ENCODE measurements at regions not wholly inside any gene's neighbourhood (a gene's known extent, or its start where the extent isn't known, plus 50 kb on each side); places are given as distances from the start of the nearest gene placed in this dataset.

DNA sequence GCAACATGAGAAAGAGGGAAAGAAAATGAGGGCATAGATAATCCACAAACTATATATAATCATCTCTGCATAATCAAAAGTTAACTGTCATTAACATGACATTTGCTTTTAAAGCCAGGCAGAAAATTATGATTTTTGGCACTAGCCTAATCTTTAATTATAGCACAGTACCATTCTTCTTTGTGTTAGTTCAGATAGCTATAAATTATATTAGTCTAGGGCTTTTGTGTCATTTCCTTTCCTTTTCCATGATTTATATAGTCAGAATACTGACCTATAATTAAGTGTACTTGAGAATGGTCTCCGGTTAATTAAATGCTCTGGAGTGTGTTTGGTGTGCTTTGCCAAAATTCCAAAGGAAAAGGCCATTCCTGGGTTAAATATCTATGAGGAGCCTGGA is 441.9 kb upstream of the THRB start:
- no peak for DNase-seq (ENCODE audit: low spot score)

DNA sequence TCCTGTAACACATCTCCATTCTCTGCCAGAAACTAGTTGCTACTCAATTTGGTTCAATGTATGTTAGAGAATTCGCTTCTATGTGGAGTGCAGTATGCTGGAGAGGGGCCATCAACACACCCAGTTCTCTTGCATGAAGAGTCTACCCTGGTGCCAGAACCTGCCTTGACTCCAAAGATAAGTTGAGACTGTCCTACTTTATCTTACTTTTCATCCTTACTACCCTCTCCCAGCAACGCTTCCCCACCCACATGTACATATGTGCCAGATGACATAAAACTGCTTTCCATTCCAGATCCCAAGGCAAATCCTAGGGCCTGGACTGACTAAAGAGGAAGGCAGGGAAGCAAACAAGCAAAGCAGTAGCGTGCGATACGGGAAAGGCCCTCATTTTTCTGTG is 442.6 kb upstream of the THRB start:
- DNase-seq (ENCODE audit: low spot score), result no peak

DNA sequence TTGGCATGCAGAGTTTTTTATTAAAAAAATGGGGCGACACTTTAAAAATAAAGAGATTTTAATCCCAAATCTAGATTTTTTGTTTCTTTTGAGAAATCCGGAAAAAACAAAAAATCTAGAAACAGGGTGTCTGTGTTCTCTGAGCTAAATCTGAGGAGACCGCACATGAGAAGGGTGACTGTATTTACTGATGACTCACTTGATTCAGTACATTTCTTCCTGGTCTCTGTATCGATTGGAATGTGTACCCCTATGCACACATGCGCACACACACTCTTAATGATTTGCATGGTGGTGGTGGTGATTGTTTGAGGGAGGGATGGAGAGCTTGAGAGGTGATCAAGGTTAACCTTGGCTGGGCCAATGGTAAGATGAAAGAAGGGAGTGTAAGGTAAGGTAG is 443.1 kb upstream of the THRB start:
- no peak for DNase-seq (ENCODE audit: low spot score)

DNA sequence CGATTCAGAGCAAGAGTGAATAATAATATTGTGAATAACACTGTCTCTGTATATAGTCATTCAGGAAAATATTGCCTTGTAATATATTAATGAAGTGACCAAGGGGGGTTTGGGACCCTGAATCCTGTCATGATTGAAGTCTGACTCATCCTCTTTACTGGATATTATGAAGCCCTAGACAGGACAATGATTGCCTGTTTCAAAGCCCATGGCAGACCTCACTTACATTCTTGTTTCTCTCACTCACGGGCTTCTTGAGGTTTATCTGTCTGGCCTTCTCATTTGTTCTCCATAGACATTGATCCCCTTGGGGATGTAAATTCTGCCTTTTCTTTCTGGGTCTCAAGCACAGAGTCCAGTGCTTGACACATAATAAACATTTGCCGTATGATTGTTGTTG is 449.3 kb upstream of the THRB start:
- DNase-seq (ENCODE audit: low spot score), result no peak

DNA sequence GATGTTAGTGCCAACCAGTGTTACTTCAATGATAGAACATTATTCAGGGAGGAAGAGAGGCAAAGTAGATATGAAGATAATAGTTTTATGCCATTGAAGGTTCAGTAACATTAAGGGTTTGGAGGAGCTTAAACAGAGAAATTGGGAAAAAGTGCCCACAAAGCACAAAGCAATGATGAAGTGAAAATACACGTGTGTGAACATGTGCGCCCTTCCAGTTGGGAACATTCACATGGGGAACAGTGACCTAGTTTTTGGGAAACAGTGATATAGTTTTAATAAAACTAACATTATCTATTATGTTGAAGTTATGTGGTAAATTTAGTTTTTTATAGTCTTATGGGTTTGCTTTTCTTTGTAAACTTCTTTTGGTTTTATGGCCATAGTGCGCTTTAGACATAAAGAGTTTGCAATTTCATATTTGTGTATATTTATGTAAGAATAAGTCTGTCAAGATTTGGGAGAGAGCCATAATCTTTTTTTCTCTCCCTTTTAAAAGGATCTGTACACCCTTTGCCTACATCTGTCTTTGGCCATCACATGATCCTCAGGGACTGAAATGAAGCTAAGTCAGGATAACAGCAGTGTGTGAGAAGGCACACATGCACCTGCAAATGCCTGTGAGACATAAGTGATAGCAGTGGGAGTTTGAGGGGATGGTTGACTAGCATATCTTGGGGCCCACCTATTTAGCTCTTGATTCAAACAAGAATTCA is 450.3 kb upstream of the THRB start:
- no peak for DNase-seq (ENCODE audit: low spot score)

DNA sequence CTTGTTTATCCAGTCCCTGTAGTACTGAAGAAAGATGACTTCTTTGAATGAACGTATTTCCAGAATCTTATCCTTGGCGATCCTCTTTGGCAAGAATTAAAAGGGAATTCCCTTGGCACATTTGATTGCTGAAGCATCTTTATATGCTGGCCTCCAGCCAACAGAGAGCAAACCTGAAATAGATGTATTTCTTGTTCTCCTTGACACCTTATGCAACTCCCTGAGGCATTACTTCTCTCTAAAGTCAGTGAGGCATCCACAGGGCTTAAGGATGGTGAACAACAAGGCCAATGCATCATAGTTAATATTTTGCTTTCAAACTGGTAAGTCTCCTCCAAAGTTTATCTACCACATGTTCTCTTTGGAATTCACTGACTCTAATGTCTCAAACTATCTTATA is 450.9 kb upstream of the THRB start:
- DNase-seq (ENCODE audit: low spot score), result no peak

DNA sequence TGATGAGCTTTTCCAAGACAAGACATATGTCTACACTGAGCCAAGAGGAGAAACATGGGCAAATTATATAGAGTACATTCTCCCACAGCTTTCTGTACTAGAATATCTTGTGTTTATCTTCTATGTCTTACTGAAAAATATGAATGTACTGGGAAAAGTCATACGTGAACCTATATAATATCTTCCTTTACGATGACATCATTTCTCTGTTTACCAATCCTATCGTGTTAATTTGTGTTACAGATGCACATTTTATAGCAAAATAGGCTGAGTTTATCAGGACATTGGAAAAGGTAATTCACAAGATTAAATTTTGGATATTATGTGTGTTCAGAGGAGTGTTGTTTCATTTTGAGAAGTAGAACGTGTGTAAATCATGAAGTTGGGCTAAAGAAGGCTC is 452.5 kb upstream of the THRB start:
- no peak for DNase-seq (ENCODE audit: low spot score)

DNA sequence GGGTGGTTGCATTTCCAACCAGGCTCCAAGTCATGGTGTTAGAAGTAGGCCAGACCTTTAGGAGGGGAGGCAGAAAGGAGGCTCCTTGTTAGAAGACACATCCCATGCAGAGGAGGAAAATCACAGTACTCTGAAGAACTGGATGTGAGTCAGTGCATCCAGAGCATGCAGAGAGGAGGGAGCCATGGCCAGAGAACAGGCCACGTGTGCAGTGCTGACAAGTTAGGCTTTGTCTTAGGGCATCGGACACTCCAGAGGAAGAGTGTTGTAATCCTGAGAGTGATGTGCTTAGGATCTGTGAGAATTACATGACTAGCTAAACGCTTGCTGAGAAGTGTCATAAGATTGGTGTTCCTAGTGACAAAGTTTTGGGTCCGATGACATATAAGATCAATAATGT is 456.5 kb upstream of the THRB start:
- DNase-seq (ENCODE audit: low spot score), result no peak

DNA sequence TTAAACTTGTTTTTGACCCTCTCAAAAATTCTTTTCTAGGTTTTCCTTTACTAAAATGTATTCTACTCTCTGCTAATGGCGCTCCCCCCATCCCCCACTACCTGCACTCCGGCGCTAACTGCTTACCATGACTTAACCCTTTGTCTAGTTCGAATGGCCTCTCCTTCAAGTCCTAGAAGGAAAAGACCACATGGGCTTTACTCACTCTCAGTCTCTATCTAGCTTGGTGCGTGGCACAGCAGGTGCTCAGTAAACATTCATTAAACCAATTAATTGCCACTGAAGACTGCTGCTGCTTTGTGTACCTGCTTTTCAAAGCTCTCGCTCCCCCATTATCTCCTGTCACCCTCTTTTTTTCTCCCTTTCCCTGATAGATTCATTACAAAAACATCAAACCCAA is 457.7 kb upstream of the THRB start:
- no peak for DNase-seq (ENCODE audit: low spot score)

DNA sequence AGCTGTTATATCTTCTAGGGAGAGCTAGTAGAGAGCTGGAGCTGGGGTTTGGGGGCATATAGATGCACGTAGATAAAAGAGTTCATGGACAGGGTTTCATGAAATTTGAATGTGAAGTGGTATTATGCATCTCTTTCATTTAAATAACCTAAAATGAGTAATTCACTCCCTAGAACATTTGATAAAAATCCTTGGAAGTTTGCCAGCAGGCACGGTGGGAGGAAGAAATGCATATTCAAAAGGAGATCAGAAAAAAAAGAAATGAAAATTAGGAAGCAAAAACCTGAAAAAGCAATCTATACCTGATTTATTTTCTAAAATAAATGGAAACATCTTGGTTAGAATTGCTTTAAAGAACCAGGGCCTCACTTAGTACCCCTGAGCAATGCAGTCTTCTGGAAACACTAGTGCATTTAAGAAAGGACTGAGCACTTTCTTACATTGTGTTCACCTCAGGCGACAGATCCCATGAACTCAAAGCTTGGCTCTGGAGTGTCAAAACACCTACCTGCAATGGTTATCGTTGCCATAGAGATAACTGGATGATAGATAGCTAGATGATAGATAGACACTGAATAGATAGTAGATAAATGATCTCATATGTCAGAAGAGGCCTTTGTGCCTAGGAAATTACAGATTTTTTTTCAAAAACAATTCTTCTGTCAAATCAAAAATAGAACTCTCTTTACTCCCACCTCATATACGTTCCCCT is 458.6 kb upstream of the THRB start:
- no peak for DNase-seq (ENCODE audit: low spot score)

DNA sequence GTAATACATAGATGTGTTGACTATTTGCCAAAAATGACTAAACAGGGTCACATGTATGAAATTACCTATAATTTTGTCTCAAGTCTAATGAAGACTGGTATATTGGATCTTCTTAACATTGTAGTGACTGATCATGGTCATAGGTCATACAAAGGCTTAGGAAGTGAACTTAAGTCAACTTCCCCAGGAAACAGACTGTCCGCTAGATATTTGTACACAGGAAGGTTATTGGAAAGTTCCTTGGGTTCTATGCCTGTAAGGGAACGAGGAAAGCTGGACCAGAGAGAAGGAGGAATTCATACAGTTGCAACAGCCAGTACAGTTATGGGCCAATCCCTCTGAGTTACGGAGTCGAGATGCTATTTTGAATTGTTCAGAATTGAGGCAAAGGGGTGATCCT is 462.0 kb upstream of the THRB start:
- DNase-seq (ENCODE audit: low spot score), result no peak

DNA sequence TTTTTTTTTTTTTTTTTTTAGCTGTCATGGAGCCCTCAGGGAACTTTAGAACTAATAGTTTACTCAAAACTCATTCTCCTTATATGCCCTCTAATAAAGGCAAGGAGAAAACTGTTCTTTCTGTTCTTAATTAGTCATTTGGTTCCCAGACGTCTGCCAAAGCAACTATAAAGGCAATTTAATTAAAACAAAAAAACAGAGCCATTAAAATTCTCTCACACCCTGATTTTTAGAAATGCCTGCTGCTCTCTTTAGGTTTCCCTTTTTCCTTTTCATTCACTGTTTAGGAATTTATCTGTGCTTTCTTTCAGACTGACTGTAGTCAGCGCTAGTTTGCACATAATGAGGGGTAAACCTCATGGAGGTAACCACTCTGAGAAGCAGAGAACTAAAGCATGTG is 463.6 kb upstream of the THRB start:
- DNase-seq (ENCODE audit: low spot score), result no peak

DNA sequence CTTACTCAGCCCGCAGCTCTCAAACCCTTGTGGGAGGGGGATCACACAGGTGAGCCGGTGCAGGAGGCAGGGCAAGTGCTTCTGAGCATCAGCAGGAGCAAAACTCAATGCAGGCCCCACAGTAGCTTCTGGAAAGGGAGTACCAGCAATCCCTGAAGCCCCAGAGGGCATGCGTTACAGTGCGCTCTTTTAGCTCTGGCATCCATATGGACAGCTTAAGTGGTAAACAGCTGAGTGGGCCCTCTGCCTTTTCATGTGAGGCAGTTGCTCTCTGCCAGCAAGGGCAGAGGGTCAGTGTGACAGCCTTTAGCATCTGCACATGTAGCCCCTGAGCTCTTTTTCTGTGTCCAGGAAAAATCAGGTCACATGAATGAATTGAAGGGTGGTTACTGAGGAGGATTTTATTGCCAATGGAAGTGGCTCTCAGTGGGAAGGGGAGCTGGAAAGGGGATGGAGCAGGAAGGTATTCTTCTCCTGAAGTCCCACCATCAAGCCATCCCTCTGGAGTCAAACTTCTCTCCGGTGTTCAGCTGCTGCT is 464.3 kb upstream of the THRB start:
- DNase-seq (ENCODE audit: low spot score), result no peak

DNA sequence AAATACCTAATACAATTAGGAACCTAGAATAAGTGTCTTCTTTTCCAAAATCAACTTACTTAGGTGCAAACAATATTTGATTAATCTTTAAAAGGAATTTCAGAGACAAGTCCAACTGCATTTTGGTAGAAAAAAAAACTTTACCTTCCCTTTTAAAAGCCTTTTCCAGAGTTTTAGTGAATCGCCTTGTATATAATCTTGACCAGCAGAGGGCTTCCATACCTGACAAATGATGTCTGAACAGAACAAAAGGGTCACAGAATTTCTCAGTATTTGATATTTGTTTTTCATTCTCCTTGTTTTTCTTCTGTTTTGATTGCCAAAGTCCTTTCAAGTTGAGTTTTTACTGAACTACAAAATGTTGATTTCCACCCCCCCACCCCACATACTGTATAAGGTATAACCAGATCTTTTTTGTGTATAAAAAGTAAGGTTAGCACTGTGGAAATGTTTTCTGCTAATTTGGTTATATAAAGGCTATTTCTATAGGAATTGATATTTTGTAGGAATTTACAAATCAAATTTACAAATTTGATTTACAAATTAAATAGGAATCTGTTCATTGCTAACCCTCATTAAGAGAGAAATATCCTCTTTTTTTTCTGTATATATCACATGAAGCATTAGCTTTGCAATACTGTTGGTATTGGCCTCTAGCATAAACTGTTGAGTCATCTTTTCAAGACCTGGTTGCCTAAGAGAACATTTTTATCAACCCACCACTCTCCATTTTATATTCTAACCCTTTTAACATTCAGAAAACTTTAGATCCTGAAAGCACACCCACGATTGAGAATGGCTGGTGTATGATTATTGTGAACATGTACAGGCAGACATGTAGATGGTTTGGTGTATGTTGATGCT is 464.1 kb upstream of the RARB start:
- DNase-seq (ENCODE audit: low spot score), result no peak

DNA sequence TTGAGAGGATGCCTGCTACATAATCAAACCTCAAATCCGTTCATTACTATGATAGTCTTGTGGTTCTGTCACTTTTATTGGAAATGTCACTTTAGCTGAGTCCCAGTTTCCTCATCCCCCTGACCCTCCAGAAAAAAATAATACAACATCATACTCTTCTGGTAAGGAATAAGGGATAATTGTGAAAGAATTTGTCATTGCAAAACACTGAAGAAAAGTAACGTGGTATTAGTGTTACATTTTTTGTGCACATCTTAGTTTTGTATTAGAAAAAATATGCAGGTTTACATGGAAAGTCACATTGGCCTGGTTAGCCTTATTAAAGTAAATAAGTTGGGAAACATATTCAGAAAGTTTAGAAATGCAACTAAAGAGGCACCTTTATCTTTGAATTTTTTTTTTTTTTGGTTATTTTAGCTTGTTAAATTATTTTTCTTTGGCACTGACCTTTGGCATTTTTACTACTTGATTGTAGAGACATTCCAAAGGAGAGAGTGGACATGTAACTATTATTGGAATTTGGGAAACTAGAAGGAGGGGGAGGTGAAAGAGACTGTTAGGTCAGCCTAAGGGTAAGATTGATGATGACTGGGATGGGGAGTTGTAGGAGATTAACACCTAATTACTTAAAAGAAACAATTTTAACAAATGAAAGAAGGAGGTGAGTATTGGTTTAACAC is 462.2 kb upstream of the RARB start:
- no peak for DNase-seq (ENCODE audit: low spot score)

DNA sequence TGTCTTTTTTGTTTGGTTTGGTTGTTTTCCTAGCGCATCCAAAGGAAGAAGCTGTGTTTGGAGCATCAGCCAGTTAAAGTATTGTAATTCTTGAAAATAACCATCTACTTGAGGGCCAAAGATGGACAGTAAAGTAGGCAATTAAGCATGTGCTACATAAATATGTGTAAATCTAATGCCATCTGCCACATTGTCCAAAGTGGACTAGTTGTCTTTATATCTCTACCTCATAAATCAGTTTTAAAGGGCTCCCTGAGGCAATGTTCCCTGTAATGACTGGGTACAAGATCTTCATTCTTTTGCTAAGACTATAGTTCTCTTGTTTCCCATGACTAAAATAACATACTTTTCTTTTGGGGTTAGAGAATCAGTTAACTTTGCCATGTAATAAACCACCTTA is 460.0 kb upstream of the RARB start:
- DNase-seq (ENCODE audit: low spot score), result no peak

DNA sequence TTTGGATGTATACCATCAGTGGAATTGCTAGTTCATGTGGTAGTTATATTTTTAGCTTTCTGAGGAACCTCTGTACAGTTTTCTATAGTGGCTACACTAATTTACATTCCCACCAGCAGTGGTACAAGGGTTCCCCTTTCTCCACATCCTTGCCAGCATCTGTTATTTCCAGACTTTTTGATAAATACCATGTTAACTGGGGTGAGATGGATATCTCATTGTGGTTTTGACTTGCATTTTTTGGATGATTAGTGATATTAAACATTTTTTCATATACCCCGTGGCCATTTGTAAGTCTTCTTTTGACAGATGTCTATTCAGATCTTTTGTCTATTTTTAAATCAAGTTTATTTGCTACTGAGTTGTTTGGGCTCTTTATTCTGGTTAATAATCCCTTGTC is 455.6 kb upstream of the RARB start:
- no peak for DNase-seq (ENCODE audit: low spot score)

DNA sequence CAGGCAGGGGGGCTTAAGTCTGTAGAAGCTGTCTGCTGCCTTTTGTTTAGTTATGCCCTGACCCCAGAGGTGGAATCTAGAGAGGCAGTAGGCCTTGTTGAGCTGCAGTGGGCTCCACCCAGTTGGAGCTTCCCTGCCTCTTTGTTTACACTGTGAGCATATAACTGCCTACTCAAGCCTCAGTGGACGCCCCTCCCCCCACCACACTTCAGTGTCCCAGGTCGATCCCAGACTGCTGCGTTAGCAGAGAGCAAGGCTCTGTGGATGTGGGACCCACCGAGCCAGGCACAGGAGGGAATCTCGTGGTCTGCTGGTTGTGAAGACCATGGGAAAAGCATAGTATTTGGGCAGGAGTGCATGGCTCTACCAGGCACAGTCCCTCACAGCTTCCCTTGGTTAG is 446.8 kb upstream of the RARB start:
- DNase-seq (ENCODE audit: low spot score), result no peak

DNA sequence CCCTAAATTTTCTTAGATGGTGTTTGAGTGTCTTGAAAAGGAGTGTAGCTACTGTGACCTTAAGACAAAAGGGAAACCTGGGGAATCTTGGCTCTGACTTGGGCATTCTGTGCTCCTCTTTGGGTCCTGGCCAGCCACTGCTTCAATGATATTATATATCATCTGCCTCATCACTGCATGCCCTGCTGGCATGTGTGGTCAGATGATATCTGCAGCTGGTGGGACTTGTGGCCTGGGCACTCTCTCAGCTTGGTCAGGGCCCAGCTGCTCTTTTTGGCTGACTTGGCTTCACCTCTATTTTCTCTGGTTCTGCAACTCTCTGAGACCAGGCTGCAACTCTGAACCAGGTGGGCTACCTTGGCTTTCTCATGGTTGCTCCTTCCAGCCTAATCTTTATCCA is 446.1 kb upstream of the RARB start:
- DNase-seq (ENCODE audit: low spot score), result no peak

DNA sequence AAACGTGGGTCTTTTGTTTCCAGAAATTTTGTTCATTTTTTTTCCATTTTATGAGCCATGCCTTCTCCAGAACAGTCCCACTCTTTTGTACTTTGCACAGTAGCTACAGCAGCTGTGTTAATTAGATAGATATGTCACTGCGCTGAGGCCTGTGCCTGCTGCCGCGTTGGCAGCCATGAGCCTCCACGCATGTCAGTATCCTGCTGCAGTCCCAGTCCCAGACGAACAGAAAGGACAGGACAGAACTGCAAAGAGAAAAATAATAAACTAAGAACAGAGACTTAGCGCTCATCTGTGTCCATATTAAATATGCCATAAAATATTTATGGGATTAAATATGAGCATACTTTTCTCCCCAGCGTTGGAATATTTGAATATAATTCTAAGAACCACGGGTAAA is 442.4 kb upstream of the RARB start:
- no peak for DNase-seq (ENCODE audit: low spot score)

DNA sequence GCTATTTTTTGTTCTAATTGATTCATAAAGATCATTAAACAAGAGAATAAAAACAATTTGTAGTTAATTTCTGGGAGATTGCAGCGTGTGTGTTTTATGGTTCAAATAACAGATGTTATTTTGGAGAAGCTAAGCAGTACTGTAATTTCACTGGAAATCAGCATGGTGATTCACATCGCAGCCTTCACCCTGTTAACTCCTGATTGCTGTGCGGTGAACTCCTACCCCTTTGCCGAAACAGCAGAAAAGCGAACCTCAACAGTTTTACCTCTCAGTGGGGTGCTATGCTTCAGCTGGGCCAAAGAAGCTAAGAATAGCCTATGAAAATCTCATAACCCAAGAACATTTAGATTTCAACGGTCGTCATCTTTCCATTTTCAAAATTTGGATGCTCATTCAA is 441.5 kb upstream of the RARB start:
- no peak for DNase-seq (ENCODE audit: low spot score)

DNA sequence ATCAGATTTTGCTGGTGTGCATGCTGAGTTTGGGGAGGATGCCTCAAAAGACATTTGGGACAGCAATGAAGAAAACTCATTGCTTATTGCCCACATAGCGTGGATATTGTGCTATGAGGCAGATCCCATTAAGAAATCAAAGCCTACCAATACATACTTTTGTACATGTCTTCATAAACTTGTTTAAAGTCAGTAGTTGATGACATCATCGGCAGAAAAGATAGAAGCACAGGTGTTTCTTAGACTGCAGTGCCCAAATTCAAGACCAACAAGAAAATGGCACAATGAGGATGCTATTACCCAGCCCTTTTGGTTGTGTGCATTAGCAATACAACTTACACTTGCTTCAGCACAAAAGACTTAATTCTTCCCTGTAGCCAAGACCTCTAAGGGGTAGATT is 428.7 kb upstream of the RARB start:
- no peak for DNase-seq (ENCODE audit: low spot score)

All from hematopoietic multipotent progenitor cell treated with erythropoietin and hydrocortisone succinate and interleukin-3 and kit ligand, for 17 days (in vitro differentiated cells).